H1 (cell line): ENCODE measurements at regions not wholly inside any gene's neighbourhood (a gene's known extent, or its start where the extent isn't known, plus 50 kb on each side); places are given as distances from the start of the nearest gene placed in this dataset.

Experiments
- CTCF ChIA-PET: fragments of 300-600 bp; sonication (Branson Sonifier 250); formaldehyde crosslinking; loops from one replicate; lab custom pipeline; 2021; ENCODE audit not compliant: partially characterized antibody; lab: Charles Lee
- POLR2A ChIA-PET: fragments of 300-600 bp; sonication (Branson Sonifier 250); formaldehyde crosslinking; loops from one replicate; lab custom pipeline; 2021; ENCODE audit warnings: inconsistent platforms; ENCODE audit not compliant: partially characterized antibody; lab: Charles Lee
- DNase-seq, 2 experiments: peaks; one replicate each; pipeline versions ENCODE4 v3.0.0 to v3.0.0-alpha.2; 2010 to 2022; ENCODE audit warnings: low spot score in 2 of 2, low read depth in 1 of 2, mixed read lengths in 1 of 2
- FAIRE-seq: peaks from 2 replicates; lab custom pipeline; 2011; peaks lifted over from hg19 to GRCh38; lab: Jason Lieb, UNC
- H2AFZ ChIP-seq: 2 replicates; pipeline ENCODE4 v1.8.1; 2012; ENCODE audit warnings: low read length, inconsistent platforms
- H2AK5ac ChIP-seq: 2 replicates; pipeline ENCODE4 v1.6.1; 2013; ENCODE audit warnings: low read depth, low read length
- H2BK120ac ChIP-seq: replicated peaks from 2 replicates; pipeline ENCODE3; 2013; ENCODE audit warnings: low read depth, low read length, inconsistent platforms
- H2BK12ac ChIP-seq: 2 replicates; pipeline ENCODE4 v1.6.1; 2013; ENCODE audit warnings: low read depth, low read length
- H2BK15ac ChIP-seq: 2 replicates; pipeline ENCODE4 v1.6.1; 2013; ENCODE audit warnings: low read length
- H2BK20ac ChIP-seq: 2 replicates; pipeline ENCODE4 v1.6.1; 2013; ENCODE audit warnings: low read length
- H2BK5ac ChIP-seq: 2 replicates; pipeline ENCODE4 v1.6.1; 2013; ENCODE audit warnings: low read depth, low read length
- H3K14ac ChIP-seq: 2 replicates; pipeline ENCODE4 v1.6.1; 2013; ENCODE audit warnings: inconsistent platforms; ENCODE audit not compliant: insufficient read length
- H3K18ac ChIP-seq: 2 replicates; pipeline ENCODE4 v1.6.1; 2013; ENCODE audit warnings: low read length; ENCODE audit errors: extremely low read depth
- H3K23ac ChIP-seq: 2 replicates; pipeline ENCODE4 v1.6.1; 2013; ENCODE audit warnings: inconsistent platforms; ENCODE audit not compliant: insufficient read length
- H3K23me2 ChIP-seq: 2 replicates; pipeline ENCODE4 v1.6.1; 2013; ENCODE audit warnings: low read depth, low read length
- H3K27ac ChIP-seq: 2 replicates; pipeline ENCODE4 v1.6.1; 2011; ENCODE audit warnings: low read depth, low read length, inconsistent platforms
- H3K27me3 ChIP-seq, 4 experiments: replicated peaks in 1 of 4; 1 replicate in 1 of 4; 2 replicates in 3 of 4; pipeline versions ENCODE4 v1.6.1 to v1.8.1; 2011 to 2013; ENCODE audit warnings: low read length in 3 of 4, mild to moderate bottlenecking in 3 of 4, inconsistent platforms in 2 of 4, mixed read lengths in 2 of 4, moderate library complexity in 1 of 4; ENCODE audit not compliant: control insufficient read depth in 3 of 4, insufficient read depth in 3 of 4; ENCODE audit errors: extremely low read depth in 1 of 4
- H3K36me3 ChIP-seq, 4 experiments: 2 replicates each; pipeline versions ENCODE4 v1.6.1 to v1.8.1; 2011 to 2013; ENCODE audit warnings: mild to moderate bottlenecking in 4 of 4, low read length in 3 of 4, moderate library complexity in 2 of 4, control low read depth in 1 of 4, inconsistent platforms in 1 of 4; ENCODE audit not compliant: insufficient read depth in 4 of 4, control insufficient read depth in 2 of 4
- H3K4ac ChIP-seq: replicated peaks from 2 replicates; pipeline ENCODE3; 2013; ENCODE audit warnings: low read length, low read depth, mixed read lengths, inconsistent platforms; ENCODE audit not compliant: insufficient read length
- H3K4me1 ChIP-seq, 4 experiments: replicated peaks in 1 of 4; 1 replicate in 1 of 4; 2 replicates in 3 of 4; pipeline versions ENCODE4 v1.6.1 to v1.8.1; 2011 to 2013; ENCODE audit warnings: low read length in 3 of 4, inconsistent platforms in 2 of 4, mixed read lengths in 1 of 4; ENCODE audit not compliant: insufficient read depth in 4 of 4, control insufficient read depth in 3 of 4
- H3K4me2 ChIP-seq, 2 experiments: 2 replicates each; pipeline versions ENCODE4 v1.6.1 to v1.8.1; 2011 to 2013; ENCODE audit warnings: low read depth in 2 of 2, low read length in 2 of 2, control low read depth in 1 of 2, inconsistent platforms in 1 of 2, mild to moderate bottlenecking in 1 of 2; ENCODE audit not compliant: insufficient read depth in 1 of 2
- H3K4me3 ChIP-seq, 4 experiments: fragments of 200-600, 300-600 bp in 1 of 4; sonication (generic), shearing (Covaris generic), sonication (Bioruptor Twin) in 1 of 4; 2 replicates each; pipeline versions ENCODE4 v1.5.1 to v1.8.1; 2011 to 2016; ENCODE audit warnings: low read length in 4 of 4, low read depth in 3 of 4, control low read depth in 2 of 4, inconsistent platforms in 2 of 4, mild to moderate bottlenecking in 2 of 4, mixed read lengths in 1 of 4, moderate library complexity in 1 of 4; ENCODE audit not compliant: insufficient read depth in 2 of 4; ENCODE audit errors: extremely low read depth in 1 of 4
- H3K56ac ChIP-seq: replicated peaks from 2 replicates; pipeline ENCODE3; 2013; ENCODE audit warnings: low read depth, mild to moderate bottlenecking, mixed read lengths, low read length, inconsistent platforms; ENCODE audit not compliant: insufficient read length
- H3K79me1 ChIP-seq: 2 replicates; pipeline ENCODE4 v1.6.1; 2013; ENCODE audit warnings: low read depth, low read length, control low read depth
- H3K79me2 ChIP-seq, 2 experiments: 2 replicates each; pipeline versions ENCODE4 v1.6.1 to v1.8.1; 2012 to 2013; ENCODE audit warnings: low read length in 2 of 2, mild to moderate bottlenecking in 2 of 2, inconsistent platforms in 1 of 2; ENCODE audit not compliant: insufficient read depth in 2 of 2, control insufficient read depth in 1 of 2
- H3K9ac ChIP-seq, 4 experiments: replicated peaks in 1 of 4; 1 replicate in 1 of 4; 2 replicates in 3 of 4; pipeline versions ENCODE4 v1.6.1 to v1.8.1; 2011 to 2013; ENCODE audit warnings: low read depth in 3 of 4, low read length in 3 of 4, control low read depth in 2 of 4, mild to moderate bottlenecking in 2 of 4, moderate library complexity in 2 of 4, inconsistent platforms in 1 of 4; ENCODE audit errors: extremely low read depth in 1 of 4
- H3K9me3 ChIP-seq, 2 experiments: 2 replicates each; pipeline versions ENCODE4 v1.6.1 to v1.8.1; 2012 to 2013; ENCODE audit warnings: mild to moderate bottlenecking in 2 of 2, moderate library complexity in 2 of 2, control low read depth in 1 of 2, inconsistent platforms in 1 of 2, low read depth in 1 of 2, low read length in 1 of 2, mixed read lengths in 1 of 2; ENCODE audit not compliant: insufficient read depth in 2 of 2
- H4K20me1 ChIP-seq, 2 experiments: replicated peaks in 1 of 2; 2 replicates each; pipeline versions ENCODE3 to v1.8.1; 2011 to 2013; ENCODE audit warnings: inconsistent platforms in 2 of 2, low read length in 2 of 2, mild to moderate bottlenecking in 1 of 2; ENCODE audit not compliant: insufficient read depth in 2 of 2, control insufficient read depth in 1 of 2
- H4K5ac ChIP-seq: 2 replicates; pipeline ENCODE4 v1.6.1; 2013; ENCODE audit warnings: low read length, low read depth, mixed read lengths, inconsistent platforms; ENCODE audit not compliant: insufficient read length
- H4K8ac ChIP-seq: 2 replicates; pipeline ENCODE4 v1.8.0; 2013; ENCODE audit warnings: mild to moderate bottlenecking, moderate library complexity, low read length, inconsistent platforms; ENCODE audit not compliant: insufficient read depth; ENCODE audit errors: extremely low read depth
- H4K91ac ChIP-seq: replicated peaks from 2 replicates; pipeline ENCODE3; 2013; ENCODE audit warnings: low read length, mixed read lengths, inconsistent platforms; ENCODE audit not compliant: insufficient read length
- CEBPB ChIP-seq: IDR thresholded peaks from 2 replicates; pipeline ENCODE4 v1.6.1; 2012; ENCODE audit warnings: low read depth, low read length
- CHD2 ChIP-seq: IDR thresholded peaks from 2 replicates; pipeline ENCODE4 v1.6.1; 2012; ENCODE audit warnings: low read length, improper control_type of control experiment
- NANOG ChIP-seq: IDR thresholded peaks from 2 replicates; pipeline ENCODE4 v1.6.1; 2011; ENCODE audit warnings: low read length, low read depth, mild to moderate bottlenecking, inconsistent platforms; ENCODE audit not compliant: insufficient read depth, poor library complexity, severe bottlenecking
- SIX5 ChIP-seq: IDR thresholded peaks from 2 replicates; pipeline ENCODE4 v1.6.1; 2011; ENCODE audit warnings: mild to moderate bottlenecking, low read depth, low read length
- TBP ChIP-seq: IDR thresholded peaks from 2 replicates; pipeline ENCODE4 v1.6.1; 2011; ENCODE audit warnings: low read depth, low read length, improper control_type of control experiment
- WGBS, 2 experiments: shearing (Covaris generic) in 1 of 2; methylation state at CpG; one replicate each; pipeline versions ENCODE4 v1.1.6 to v1.1.7; 2013 to 2015; ENCODE audit warnings: low lambda C conversion rate in 2 of 2, mixed read lengths in 2 of 2, inconsistent platforms in 1 of 2, low coverage in 1 of 2, missing lambda C conversion rate in 1 of 2; ENCODE audit not compliant: insufficient replicate concordance in 2 of 2, insufficient coverage in 1 of 2, insufficient read length in 1 of 2; ENCODE audit errors: extremely low coverage in 1 of 2, missing lambda C conversion rate in 1 of 2; 5-methylcytosine and 5-hydroxymethylcytosine counted together
- TF ChIP-seq, protein P1 (sequence below): IDR thresholded peaks from 2 replicates; pipeline ENCODE4 v1.6.1; 2012; ENCODE audit warnings: low read length, inconsistent platforms

DNA sequence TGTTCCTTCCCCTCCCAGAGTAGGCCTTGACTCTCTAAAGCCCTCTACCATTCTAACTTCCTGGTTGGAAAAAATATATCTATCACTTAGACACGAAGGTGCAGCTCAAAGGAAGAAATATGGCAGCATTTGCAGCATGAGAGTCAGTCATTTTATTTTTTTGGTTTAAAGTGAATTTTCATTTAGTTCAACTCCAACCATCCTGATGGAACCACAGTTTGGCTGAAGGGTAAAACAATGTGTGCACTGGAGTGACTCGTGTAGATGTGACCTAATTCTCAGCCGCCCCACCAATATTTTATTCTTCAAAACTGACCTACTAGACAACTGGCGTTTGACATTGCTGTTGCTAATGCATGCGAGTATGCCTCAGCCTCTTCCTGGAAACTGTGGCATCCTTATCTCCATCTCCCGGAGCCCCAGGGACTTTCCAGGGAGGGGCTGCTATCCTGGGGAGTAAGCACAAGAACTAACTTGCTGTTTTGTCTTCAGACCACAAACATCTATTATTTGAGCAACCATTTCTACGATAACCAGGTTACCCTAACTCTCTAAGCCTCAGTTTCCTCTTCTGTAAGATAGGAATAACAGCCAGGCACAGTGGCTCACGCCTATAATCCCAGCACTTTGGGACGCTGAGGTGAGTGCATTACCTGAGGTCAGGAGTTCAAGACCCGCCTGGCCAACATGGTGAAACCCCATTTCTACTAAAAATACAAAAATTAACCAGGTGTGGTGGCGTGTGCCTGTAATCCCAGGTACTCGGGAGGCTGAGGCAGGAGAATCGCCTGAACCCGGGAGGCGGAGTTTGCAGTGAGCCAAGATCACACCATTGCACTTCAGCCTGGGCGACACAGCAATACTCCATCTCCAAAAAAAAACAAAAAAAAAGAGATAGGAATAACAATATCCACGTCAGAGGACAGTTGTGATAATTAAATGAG lies 148.7 kb upstream of the JARID2 start:
- Histone ChIP-seq H3K9me3 (no peaks in the 10 kb centered on the region), H3K4me3 (no peak overlapping the region), H3K4me2 (no peak overlapping the region), H3K18ac (no peak overlapping the region), H3K36me3 (no peaks in the 10 kb centered on the region), H4K5ac (no peak overlapping the region), H3K14ac (no peak overlapping the region), H3K4me1 (no peaks in the 10 kb centered on the region), H4K8ac (no peak overlapping the region), H4K91ac (no peak overlapping the region), H3K23me2 (no peaks in the 10 kb centered on the region), H3K27ac (no peak overlapping the region), H2BK15ac (no peak overlapping the region), H3K79me1 (no peaks in the 10 kb centered on the region), H3K4ac (no peak overlapping the region), H2BK20ac (no peak overlapping the region), H2BK12ac (no peak overlapping the region), H2AK5ac (no peak overlapping the region), H3K9ac (no peak overlapping the region), H3K56ac (no peak overlapping the region), H2AFZ (no peak overlapping the region), H3K27me3 (no peaks in the 10 kb centered on the region), H4K20me1 (no peaks in the 10 kb centered on the region), H3K79me2 (no peaks in the 10 kb centered on the region), H2BK5ac (no peak overlapping the region), H3K23ac (no peak overlapping the region), H2BK120ac (no peak overlapping the region)
- TF ChIP-seq TBP (no peak), CHD2 (no peak), SIX5 (no peak), CEBPB (no peak), NANOG (no peak)
- TF ChIP-seq, protein P1, sequence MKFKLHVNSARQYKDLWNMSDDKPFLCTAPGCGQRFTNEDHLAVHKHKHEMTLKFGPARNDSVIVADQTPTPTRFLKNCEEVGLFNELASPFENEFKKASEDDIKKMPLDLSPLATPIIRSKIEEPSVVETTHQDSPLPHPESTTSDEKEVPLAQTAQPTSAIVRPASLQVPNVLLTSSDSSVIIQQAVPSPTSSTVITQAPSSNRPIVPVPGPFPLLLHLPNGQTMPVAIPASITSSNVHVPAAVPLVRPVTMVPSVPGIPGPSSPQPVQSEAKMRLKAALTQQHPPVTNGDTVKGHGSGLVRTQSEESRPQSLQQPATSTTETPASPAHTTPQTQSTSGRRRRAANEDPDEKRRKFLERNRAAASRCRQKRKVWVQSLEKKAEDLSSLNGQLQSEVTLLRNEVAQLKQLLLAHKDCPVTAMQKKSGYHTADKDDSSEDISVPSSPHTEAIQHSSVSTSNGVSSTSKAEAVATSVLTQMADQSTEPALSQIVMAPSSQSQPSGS: no peak
- no peak for DNase-seq
- CTCF ChIA-PET: interaction anchor here (0.6 to 1.5 kb wide), 3 partner anchors 8 to 182 kb away, joined by 3 to 9 read pairs (median 5); no protein-coding TSS in a partner anchor
- WGBS, 2 experiments: 88% methylated on average over 17 of the region's 17 CpGs; no CpG with 5 or more reads in 1 of the 2 experiments
- FAIRE-seq: no peak
- POLR2A ChIA-PET: interaction anchor here (0.7 kb wide), 1 partner anchor 306 kb away, joined by 3 read pairs; no protein-coding TSS in a partner anchor
